NCI-H82 (cell line): ENCODE measurements at regions not wholly inside any gene's neighbourhood (a gene's known extent, or its start where the extent isn't known, plus 50 kb on each side); places are given as distances from the start of the nearest gene placed in this dataset.
"Not testable (repeated sequence)": the region's sequence is repeated elsewhere in the genome, so short reads cannot be mapped to it uniquely, and the experiment has no call there.

Experiments
- DNase-seq: peaks from one replicate; lab custom pipeline; 2025; lab: John Stamatoyannopoulos, UW

- no peak for DNase-seq
These were observed 273.5 kb upstream of the HS3ST1 start for GRCh38 chr4:11701966-11702725.

DNA sequence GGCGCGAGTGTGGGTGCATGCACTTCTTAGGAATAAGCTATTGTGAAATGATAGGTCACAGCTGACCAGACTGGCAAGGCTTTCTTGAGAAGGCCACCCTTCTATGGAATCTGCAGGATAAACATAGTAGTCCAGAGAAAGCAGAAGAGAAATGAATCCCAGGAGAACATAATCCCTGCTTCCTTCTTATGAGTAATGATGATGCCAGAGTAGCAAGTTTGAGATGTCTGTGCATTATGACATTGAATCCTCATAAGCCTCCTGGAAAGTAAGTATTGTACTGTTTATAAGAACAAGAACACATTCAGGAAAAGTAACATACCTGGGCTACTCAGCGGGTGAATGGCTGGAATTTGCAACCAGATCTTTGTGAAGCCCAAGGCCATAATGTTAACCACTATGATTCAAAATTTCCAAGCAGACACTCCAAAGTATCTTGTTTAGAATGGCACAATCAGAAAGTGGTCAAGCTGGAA lies 272.1 kb upstream of the HS3ST1 start:
- DNase-seq, result no peak

DNA sequence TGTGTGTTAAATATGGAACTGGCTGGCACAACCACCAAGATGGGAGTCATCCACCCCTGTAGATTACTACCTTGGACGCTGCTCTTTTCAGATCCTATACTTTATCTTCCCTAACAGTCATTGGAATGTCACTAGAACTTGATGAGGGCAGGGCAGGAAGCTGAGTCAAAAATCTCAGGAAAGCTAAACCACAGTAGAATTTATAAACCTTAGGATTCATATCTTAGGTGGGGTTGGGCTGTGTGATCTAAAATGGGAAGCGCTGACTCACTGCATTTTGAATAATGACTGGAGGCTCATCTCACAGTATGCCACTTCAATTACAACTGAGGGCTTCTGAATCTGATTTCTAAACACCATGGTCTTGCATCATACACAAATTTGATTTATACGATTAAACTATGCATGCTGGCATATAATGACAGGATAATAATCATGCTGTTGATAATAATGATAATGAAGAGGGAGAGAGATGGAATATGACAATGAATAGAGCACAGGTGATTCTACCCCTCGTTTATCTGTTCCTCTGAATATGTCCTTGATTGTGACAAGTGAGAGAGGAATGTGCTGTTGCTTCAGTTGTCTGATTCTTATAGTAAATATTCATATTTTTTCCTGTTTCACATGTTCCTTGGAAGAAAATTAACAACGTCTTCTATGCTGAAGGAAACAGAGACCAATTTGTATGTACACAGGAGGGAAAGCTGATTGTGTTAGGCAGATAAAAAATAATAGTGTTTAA lies 270.3 kb upstream of the HS3ST1 start:
- no peak for DNase-seq

GRCh38 chr4:11698033-11698432 lies 269.3 kb upstream of the HS3ST1 start:
- DNase-seq, result no peak

GRCh38 chr4:11693693-11694092 lies 265.0 kb upstream of the HS3ST1 start:
- no peak for DNase-seq

GRCh38 chr4:11691236-11691635 lies 262.5 kb upstream of the HS3ST1 start:
- no peak for DNase-seq

GRCh38 chr4:11687727-11688126 lies 259.0 kb upstream of the HS3ST1 start:
- no peak for DNase-seq

GRCh38 chr4:11685481-11685880 lies 256.8 kb upstream of the HS3ST1 start:
- no peak for DNase-seq

GRCh38 chr4:11675051-11675800 lies 246.5 kb upstream of the HS3ST1 start:
- DNase-seq, result no peak

- no peak for DNase-seq
These were observed 241.6 kb upstream of the HS3ST1 start for GRCh38 chr4:11670304-11670703.

- no peak for DNase-seq
These were observed 240.5 kb upstream of the HS3ST1 start for GRCh38 chr4:11669156-11669555.

- DNase-seq, result no peak
These were observed 234.4 kb upstream of the HS3ST1 start for GRCh38 chr4:11663114-11663513.

DNA sequence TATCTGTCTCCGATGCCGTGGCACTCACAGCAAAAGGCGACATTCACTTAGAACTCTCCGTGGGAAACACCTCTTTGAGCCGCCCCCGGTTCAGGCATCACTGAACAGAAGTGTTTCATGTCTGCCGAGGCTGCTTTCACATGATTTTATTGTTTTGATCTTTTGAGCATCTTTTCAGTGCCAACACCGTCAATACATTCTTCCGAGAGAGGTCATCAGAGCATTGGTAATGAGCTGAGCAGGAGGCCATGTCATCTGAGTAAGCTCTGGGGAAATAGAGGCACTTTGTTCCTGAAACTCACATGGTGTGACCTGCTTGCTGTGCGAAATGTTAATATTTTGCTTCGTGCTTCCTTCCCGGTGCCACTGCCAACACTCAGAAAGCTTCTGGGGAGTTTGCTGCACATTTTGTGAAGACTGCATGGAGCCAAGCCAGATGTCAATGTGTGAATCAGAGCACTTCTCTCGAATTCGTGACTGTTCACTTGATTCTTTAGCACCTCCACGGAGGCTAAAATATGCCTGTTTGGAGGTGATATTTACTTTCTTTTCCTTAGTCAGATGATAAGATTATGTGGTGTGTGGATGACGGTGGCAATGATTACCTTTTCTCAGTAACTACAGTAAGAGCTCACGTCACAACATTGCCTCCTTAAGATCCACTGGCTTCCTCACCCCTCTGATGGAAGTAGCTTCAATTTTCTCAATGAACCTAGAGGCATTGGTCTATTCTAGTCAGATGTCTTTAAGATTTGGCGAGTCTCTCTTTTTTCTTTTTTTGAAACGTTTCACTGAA lies 222.3 kb upstream of the HS3ST1 start:
- no peak for DNase-seq

- no peak for DNase-seq
These were observed 218.7 kb upstream of the HS3ST1 start for GRCh38 chr4:11647433-11647832.

- not testable (repeated sequence) for DNase-seq
These were observed 214.4 kb upstream of the HS3ST1 start for GRCh38 chr4:11643081-11643480.

DNA sequence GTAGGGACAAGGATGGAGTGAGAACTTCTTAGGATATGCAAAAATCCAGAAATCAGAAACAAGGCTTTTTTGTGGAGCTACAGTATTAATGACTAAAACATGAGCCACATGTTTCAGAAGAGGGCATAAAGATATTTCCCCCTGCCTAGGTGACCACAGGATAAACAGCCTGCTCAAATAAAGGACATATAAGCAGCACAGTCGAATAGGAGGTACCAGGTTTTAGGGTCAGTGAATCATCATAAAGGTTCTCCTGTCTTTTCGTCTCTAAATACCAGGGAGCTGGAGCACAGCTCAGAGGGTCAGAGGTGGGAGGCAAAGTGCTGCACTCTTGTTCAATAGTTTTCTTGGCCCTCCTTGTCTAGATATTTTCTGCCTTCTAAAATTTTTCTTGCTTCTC lies 211.9 kb upstream of the HS3ST1 start:
- no peak for DNase-seq

- DNase-seq, result no peak
These were observed 207.9 kb upstream of the HS3ST1 start for GRCh38 chr4:11636551-11636950.

GRCh38 chr4:11636031-11636430 lies 207.3 kb upstream of the HS3ST1 start:
- DNase-seq, result no peak

- no peak for DNase-seq
These were observed 206.6 kb upstream of the HS3ST1 start for GRCh38 chr4:11635342-11635741.

GRCh38 chr4:11634283-11634682 lies 205.6 kb upstream of the HS3ST1 start:
- DNase-seq, result no peak

DNA sequence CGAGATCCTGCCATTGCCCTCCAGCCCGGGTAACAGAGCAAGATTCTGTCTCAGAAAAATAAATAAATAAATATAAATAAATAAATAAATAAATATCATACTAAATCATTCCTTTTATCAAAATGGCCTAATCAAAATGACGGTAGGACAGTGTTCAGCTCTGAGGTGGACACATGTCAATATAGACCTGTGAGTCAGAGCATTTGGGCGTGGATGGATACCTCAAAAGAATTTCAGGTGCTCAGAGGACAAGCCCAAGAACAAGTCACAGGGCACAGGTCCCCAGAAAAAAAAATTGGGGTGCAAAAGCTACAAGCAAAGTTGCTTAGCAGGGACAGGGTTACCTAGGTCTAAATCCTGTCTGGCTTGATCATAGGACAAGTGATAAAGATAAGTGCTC lies 204.7 kb upstream of the HS3ST1 start:
- DNase-seq, result no peak

DNA sequence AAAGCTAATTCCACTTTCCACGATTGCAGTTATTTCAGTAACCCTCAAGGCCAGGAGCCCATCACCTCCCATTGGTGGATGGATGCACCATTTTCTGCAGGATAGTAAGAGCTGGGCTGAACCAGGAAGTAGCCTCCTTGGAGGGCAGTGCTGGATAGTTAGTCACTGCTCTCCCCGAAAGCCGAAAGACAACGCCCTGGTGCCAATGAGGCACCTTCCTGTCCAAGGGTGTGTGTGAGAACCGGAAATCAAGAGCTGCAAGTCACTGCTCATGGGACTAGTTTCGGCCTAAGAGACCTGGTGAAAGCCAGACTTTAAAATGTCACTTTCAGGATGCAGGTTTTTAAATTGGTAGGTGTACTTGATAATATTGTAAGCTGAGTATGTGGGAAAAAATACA lies 203.8 kb upstream of the HS3ST1 start:
- DNase-seq, result no peak
